ENCODE measurements at regions not wholly inside any gene's neighbourhood (a gene's known extent, or its start where the extent isn't known, plus 50 kb on each side); places are given as distances from the start of the nearest gene placed in this dataset.

DNA sequence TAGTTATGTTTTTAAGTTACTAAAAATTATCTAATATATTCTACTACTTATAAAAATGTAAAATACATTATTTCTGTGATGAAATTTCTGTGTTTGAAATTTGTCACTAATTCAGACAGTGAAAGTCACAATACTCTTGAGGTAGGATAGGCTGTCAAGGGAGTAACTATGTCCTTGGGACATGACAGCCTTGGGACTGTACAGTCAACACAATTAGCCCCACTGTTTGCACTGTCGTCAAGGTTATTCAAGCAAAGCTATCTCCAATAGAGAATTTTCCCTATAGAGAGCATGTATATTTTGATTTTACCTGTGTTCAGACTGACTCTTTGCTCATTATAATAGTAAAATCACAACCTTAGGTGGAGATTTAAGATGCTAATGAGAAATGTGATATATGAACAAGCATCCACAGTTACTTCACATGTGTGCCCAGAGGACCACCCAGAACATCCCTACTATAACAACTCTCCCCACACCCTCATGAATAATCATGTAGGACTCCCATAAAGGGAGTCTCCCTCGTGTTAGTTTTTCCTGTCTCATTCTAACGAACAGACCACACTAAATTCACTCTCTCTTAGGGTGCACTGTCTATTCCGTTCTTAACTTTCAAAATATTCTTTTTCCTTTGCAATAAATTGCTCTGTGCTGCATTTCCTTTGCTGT lies 1476.3 kb upstream of the CADM2 start:
- Histone ChIP-seq H3K36me3 (no peaks in the 10 kb centered on the region), H3K4me3 (no peak overlapping the region), H3K27ac (no peak overlapping the region), H3K27me3 (no peaks in the 10 kb centered on the region), H3K4me1 (no peaks in the 10 kb centered on the region), H3K9me3 (no peaks in the 10 kb centered on the region)
- DNase-seq: no peak
- TF ChIP-seq POLR2A (IDR thresholded peaks at IDR 0.05): no peak
- TF ChIP-seq, protein P1, sequence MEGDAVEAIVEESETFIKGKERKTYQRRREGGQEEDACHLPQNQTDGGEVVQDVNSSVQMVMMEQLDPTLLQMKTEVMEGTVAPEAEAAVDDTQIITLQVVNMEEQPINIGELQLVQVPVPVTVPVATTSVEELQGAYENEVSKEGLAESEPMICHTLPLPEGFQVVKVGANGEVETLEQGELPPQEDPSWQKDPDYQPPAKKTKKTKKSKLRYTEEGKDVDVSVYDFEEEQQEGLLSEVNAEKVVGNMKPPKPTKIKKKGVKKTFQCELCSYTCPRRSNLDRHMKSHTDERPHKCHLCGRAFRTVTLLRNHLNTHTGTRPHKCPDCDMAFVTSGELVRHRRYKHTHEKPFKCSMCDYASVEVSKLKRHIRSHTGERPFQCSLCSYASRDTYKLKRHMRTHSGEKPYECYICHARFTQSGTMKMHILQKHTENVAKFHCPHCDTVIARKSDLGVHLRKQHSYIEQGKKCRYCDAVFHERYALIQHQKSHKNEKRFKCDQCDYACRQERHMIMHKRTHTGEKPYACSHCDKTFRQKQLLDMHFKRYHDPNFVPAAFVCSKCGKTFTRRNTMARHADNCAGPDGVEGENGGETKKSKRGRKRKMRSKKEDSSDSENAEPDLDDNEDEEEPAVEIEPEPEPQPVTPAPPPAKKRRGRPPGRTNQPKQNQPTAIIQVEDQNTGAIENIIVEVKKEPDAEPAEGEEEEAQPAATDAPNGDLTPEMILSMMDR (IDR thresholded peaks at IDR 0.05): no peak

DNA sequence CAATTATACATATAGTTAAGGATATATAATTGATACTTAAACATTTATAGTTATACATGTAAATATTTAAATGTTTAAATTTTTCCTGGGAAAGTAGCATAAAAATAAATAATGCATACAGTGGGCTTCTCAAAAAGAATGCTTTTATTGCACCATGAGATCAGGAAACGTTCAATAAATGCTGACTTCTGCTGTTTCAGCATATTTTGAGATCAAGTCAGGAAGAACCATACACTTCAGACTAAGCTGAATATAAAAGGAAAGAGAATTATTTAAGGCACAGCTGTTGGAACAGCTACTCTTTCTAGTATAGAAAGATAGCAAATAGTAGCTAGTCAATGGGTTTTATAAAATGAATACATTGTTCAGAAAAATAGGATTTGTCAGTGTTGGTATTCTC lies 1462.3 kb upstream of the CADM2 start:
- Histone ChIP-seq H3K27me3 (no peaks in the 10 kb centered on the region), H3K4me1 (no peaks in the 10 kb centered on the region), H3K9me3 (peaks cover 0 to 3% (median 0%) of the 10 kb centered on the region in 4 donors), H3K36me3 (no peaks in the 10 kb centered on the region), H3K4me3 (no peak overlapping the region), H3K27ac (no peak overlapping the region)
- TF ChIP-seq, protein P1 (IDR thresholded peaks at IDR 0.05): no peak
- TF ChIP-seq POLR2A (IDR thresholded peaks at IDR 0.05): no peak
- no peak for DNase-seq

GRCh38 chr3:83498361-83499016 lies 1460.3 kb upstream of the CADM2 start:
- Histone ChIP-seq H3K4me3 (no peak overlapping the region), H3K27ac (no peak overlapping the region), H3K9me3 (no peaks in the 10 kb centered on the region), H3K4me1 (no peaks in the 10 kb centered on the region), H3K27me3 (no peaks in the 10 kb centered on the region), H3K36me3 (no peaks in the 10 kb centered on the region)
- TF ChIP-seq, protein P1 (IDR thresholded peaks at IDR 0.05): no peak
- TF ChIP-seq POLR2A (IDR thresholded peaks at IDR 0.05): no peak
- DNase-seq: no peak

DNA sequence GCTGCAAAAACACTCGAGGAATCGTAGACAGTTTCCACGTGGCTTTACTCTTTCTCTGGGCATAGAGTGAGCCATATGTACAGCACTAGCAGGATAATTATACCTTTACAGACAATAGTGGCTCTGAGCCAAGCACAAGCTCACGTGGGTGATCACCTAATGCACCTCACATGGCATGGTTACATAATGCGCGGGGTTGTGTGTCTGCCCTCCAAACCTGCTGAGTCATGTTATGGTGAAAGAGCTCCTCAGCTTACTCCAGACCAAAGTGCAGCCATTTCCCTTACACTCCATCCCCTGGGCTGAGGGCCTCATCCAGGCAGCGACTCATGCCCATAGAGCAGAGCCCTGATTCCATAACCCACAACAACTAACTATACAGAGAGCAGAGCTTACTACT lies 1458.4 kb upstream of the CADM2 start:
- no peak for DNase-seq
- no peak overlapping the region for H3K27ac ChIP-seq
- no peak for TF ChIP-seq POLR2A (IDR thresholded peaks at IDR 0.05)
- TF ChIP-seq, protein P1 (IDR thresholded peaks at IDR 0.05): no peak
- no peaks in the 10 kb centered on the region for H3K36me3 ChIP-seq
- no peaks in the 10 kb centered on the region for H3K4me1 ChIP-seq
- no peaks in the 10 kb centered on the region for H3K27me3 ChIP-seq
- H3K9me3 ChIP-seq: no peaks in the 10 kb centered on the region
- H3K4me3 ChIP-seq: no peak overlapping the region

DNA sequence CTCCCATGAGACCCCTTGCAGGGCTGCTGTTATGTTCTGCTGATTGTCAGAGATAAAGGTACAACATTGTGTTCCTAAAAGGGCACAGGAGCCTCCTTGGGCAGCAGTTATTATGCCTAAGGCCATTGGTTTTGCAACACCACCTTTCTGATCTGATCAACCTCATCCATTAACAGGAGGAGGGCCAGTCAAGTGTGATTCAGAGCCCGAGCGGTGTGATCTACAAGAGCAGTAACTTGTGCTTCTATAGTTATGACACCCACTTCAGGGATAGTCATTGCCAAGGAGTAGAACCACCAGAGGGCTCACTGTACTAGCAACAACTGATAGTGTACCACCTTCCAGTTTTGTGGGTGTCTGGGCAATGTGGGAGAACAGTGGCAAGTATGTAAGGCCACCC lies 1457.9 kb upstream of the CADM2 start:
- Histone ChIP-seq H3K27me3 (no peaks in the 10 kb centered on the region), H3K4me1 (no peaks in the 10 kb centered on the region), H3K4me3 (no peak overlapping the region), H3K27ac (no peak overlapping the region), H3K36me3 (no peaks in the 10 kb centered on the region), H3K9me3 (no peaks in the 10 kb centered on the region)
- TF ChIP-seq, protein P1 (IDR thresholded peaks at IDR 0.05): no peak
- TF ChIP-seq POLR2A (IDR thresholded peaks at IDR 0.05): no peak
- DNase-seq: no peak
